GM23338 (cell line): ENCODE measurements at regions not wholly inside any gene's neighbourhood (a gene's known extent, or its start where the extent isn't known, plus 50 kb on each side); places are given as distances from the start of the nearest gene placed in this dataset.

ENCODE experiments used
- ATAC-seq: fragments of 200-7000 bp; cut with Tn5 transposase; 3 replicates; pipeline ENCODE4 v1.9.1; 2020
- DNase-seq: peaks from one replicate; pipeline ENCODE4 v3.0.0-alpha.2; 2015; ENCODE audit warnings: low spot score
- H2AFZ ChIP-seq: fragments of 200-600 bp; sonication (generic); 2 replicates; pipeline ENCODE4 v1.8.0; 2016; ENCODE audit warnings: antibody characterized with exemption, mild to moderate bottlenecking, moderate library complexity
- H3F3A ChIP-seq: fragments of 200-600 bp; sonication (generic); replicated peaks from 2 replicates; pipeline ENCODE4 v1.8.0; 2017; ENCODE audit warnings: antibody characterized with exemption, mixed run types, low read depth
- H3K27ac ChIP-seq: fragments of 200-600 bp; sonication (generic); 2 replicates; pipeline ENCODE4 v1.6.1; 2016; ENCODE audit warnings: low read depth
- H3K27me3 ChIP-seq: fragments of 200-600 bp; sonication (generic); 2 replicates; pipeline ENCODE4 v1.8.0; 2016; ENCODE audit warnings: mild to moderate bottlenecking, mixed run types, moderate library complexity; ENCODE audit not compliant: insufficient read depth
- H3K36me3 ChIP-seq: fragments of 200-600 bp; sonication (generic); 2 replicates; pipeline ENCODE4 v1.8.0; 2016; ENCODE audit warnings: mild to moderate bottlenecking; ENCODE audit not compliant: insufficient read depth
- H3K4me1 ChIP-seq: fragments of 200-600 bp; sonication (generic); 2 replicates; pipeline ENCODE4 v1.8.0; 2016; ENCODE audit warnings: mild to moderate bottlenecking, moderate library complexity; ENCODE audit not compliant: insufficient read depth
- H3K4me2 ChIP-seq: fragments of 200-600 bp; sonication (generic); 2 replicates; pipeline ENCODE4 v1.7.1; 2017; ENCODE audit warnings: mixed run types
- H3K4me3 ChIP-seq: fragments of 200-600 bp; sonication (generic); 2 replicates; pipeline ENCODE4 v1.6.1; 2016; ENCODE audit warnings: mixed run types
- H3K79me2 ChIP-seq: fragments of 200-600 bp; sonication (generic); replicated peaks from 2 replicates; pipeline ENCODE4 v1.8.0; 2017; ENCODE audit warnings: mild to moderate bottlenecking; ENCODE audit not compliant: insufficient read depth
- H3K9me2 ChIP-seq: fragments of 200-600 bp; sonication (generic); 2 replicates; pipeline ENCODE4 v1.8.0; 2017; ENCODE audit not compliant: insufficient read depth
- H4K20me1 ChIP-seq: fragments of 200-600 bp; sonication (generic); replicated peaks from 2 replicates; pipeline ENCODE4 v1.8.0; 2017; ENCODE audit warnings: mild to moderate bottlenecking; ENCODE audit not compliant: insufficient read depth
- H3K27ac Mint-ChIP-seq: 2 replicates; pipeline ENCODE4 v1.8.0; 2020; ENCODE audit warnings: inconsistent platforms, mild to moderate bottlenecking, moderate library complexity, mixed read lengths
- H3K27me3 Mint-ChIP-seq: 3 replicates; pipeline ENCODE4 v1.8.0; 2022; ENCODE audit warnings: low read depth, mild to moderate bottlenecking, moderate library complexity, mixed read lengths, inconsistent platforms; ENCODE audit not compliant: insufficient read depth, poor library complexity
- H3K36me3 Mint-ChIP-seq: 3 replicates; pipeline ENCODE4 v1.8.0; 2021; ENCODE audit warnings: low read depth, mild to moderate bottlenecking, inconsistent platforms, moderate library complexity, mixed read lengths
- H3K4me1 Mint-ChIP-seq: 3 replicates; pipeline ENCODE4 v1.8.0; 2020; ENCODE audit warnings: mild to moderate bottlenecking, inconsistent platforms, mixed read lengths
- H3K4me3 Mint-ChIP-seq: 3 replicates; pipeline ENCODE4 v1.8.0; 2021; ENCODE audit warnings: moderate library complexity, mild to moderate bottlenecking, inconsistent platforms, mixed read lengths
- H3K9me3 Mint-ChIP-seq: 3 replicates; pipeline ENCODE4 v1.8.0; 2020; ENCODE audit warnings: moderate library complexity, mild to moderate bottlenecking, inconsistent platforms, mixed read lengths
- CREB1 ChIP-seq: fragments of 250-450 bp; sonication (Bioruptor Pico); IDR thresholded peaks from 2 replicates; pipeline ENCODE4 v1.5.0; 2020; ENCODE audit warnings: low read depth, mild to moderate bottlenecking, moderate library complexity
- EZH2 ChIP-seq: fragments of 200-600 bp; sonication (generic); IDR thresholded peaks from one replicate; pipeline ENCODE4 v1.8.0; 2017; ENCODE audit warnings: antibody characterized with exemption, mild to moderate bottlenecking, low read depth; ENCODE audit not compliant: unreplicated experiment
- EZH2phosphoT487 ChIP-seq: fragments of 200-600 bp; sonication (generic); IDR thresholded peaks from one replicate; pipeline ENCODE4 v1.8.1; 2018; ENCODE audit warnings: antibody characterized with exemption; ENCODE audit not compliant: unreplicated experiment
- JUNB ChIP-seq: IDR thresholded peaks from one replicate; pipeline ENCODE4 v1.6.1; 2016; ENCODE audit warnings: antibody characterized with exemption; ENCODE audit not compliant: unreplicated experiment
- POLR2AphosphoS5 ChIP-seq: IDR thresholded peaks from 2 replicates; pipeline ENCODE4 v1.6.1; 2016; ENCODE audit warnings: antibody characterized with exemption, low read depth
- STAT1 ChIP-seq: IDR thresholded peaks from one replicate; pipeline ENCODE4 v1.6.1; 2016; ENCODE audit warnings: antibody characterized with exemption; ENCODE audit not compliant: unreplicated experiment
- ZNF331 ChIP-seq: fragments of 250-450 bp; sonication (Bioruptor Pico); IDR thresholded peaks from 2 replicates; pipeline ENCODE4 v1.5.0; 2020; ENCODE audit warnings: low read depth, mild to moderate bottlenecking, moderate library complexity
- TF ChIP-seq, protein P1 (sequence below): IDR thresholded peaks from 2 replicates; pipeline ENCODE4 v1.6.1; 2016; ENCODE audit warnings: antibody characterized with exemption
- TF ChIP-seq, protein P2 (sequence below): IDR thresholded peaks from one replicate; pipeline ENCODE4 v1.6.1; 2018; ENCODE audit warnings: antibody characterized with exemption; ENCODE audit not compliant: unreplicated experiment
- TF ChIP-seq, protein P3 (sequence below), 2 experiments: fragments of 200-600 bp in 1 of 2; sonication (generic) in 1 of 2; conservative IDR thresholded peaks; 2 replicates each; pipeline versions ENCODE4 v1.5.1 to v1.6.1; 2016 to 2017; ENCODE audit warnings: antibody characterized with exemption in 2 of 2, low read depth in 2 of 2, mild to moderate bottlenecking in 2 of 2, moderate library complexity in 1 of 2
- TF ChIP-seq, protein P4 (sequence below): fragments of 250-450 bp; sonication (Bioruptor Pico); IDR thresholded peaks from 2 replicates; pipeline ENCODE4 v1.5.0; 2020; ENCODE audit warnings: mild to moderate bottlenecking, moderate library complexity

DNA sequence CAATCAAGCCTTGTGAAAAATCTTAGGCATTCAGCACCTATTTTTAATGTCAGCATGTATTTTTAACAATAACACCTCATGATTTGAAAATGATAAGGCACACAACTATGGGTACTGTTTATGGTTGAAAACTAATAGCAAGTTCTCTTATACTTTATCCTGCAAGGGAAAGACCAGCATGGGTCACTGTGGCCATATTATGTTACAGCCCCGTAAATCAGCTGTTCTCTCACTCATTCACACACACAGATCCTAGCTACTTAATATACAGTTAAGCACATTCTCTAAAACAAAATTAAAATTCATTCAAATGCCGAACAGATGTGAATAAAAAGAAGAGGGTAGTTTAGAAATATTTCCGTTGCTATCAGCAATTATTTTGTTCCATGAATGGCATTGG is 224.4 kb downstream of the OGFRL1 start:
- no peaks in the 10 kb centered on the region for H3K36me3 Mint-ChIP-seq

More for the DNA sequence above, 224.4 kb downstream of the OGFRL1 start:
- Histone ChIP-seq H3F3A (no peaks in the 10 kb centered on the region), H3K4me1 (no peaks in the 10 kb centered on the region), H3K27ac (no peak overlapping the region), H2AFZ (no peak overlapping the region), H4K20me1 (no peaks in the 10 kb centered on the region), H3K4me2 (no peak overlapping the region), H3K79me2 (no peaks in the 10 kb centered on the region), H3K36me3 (no peaks in the 10 kb centered on the region), H3K4me3 (no peak overlapping the region), H3K9me2 (no peaks in the 10 kb centered on the region), H3K27me3 (no peaks in the 10 kb centered on the region)
- Mint-ChIP-seq H3K4me1 (peaks cover 4% of the 10 kb centered on the region; the same call in 2 of the 3 replicates), H3K27me3 (no peaks in the 10 kb centered on the region), H3K27ac (no peak overlapping the region), H3K9me3 (no peaks in the 10 kb centered on the region), H3K4me3 (no peak overlapping the region)
- TF ChIP-seq EZH2 (no peak), POLR2AphosphoS5 (no peak), STAT1 (no peak), CREB1 (CRISPR knock-in tag) (no peak), ZNF331 (CRISPR knock-in tag) (no peak), EZH2phosphoT487 (no peak), JUNB (no peak)
- TF ChIP-seq, protein P1, sequence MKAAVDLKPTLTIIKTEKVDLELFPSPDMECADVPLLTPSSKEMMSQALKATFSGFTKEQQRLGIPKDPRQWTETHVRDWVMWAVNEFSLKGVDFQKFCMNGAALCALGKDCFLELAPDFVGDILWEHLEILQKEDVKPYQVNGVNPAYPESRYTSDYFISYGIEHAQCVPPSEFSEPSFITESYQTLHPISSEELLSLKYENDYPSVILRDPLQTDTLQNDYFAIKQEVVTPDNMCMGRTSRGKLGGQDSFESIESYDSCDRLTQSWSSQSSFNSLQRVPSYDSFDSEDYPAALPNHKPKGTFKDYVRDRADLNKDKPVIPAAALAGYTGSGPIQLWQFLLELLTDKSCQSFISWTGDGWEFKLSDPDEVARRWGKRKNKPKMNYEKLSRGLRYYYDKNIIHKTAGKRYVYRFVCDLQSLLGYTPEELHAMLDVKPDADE = no peak
- TF ChIP-seq, protein P2, sequence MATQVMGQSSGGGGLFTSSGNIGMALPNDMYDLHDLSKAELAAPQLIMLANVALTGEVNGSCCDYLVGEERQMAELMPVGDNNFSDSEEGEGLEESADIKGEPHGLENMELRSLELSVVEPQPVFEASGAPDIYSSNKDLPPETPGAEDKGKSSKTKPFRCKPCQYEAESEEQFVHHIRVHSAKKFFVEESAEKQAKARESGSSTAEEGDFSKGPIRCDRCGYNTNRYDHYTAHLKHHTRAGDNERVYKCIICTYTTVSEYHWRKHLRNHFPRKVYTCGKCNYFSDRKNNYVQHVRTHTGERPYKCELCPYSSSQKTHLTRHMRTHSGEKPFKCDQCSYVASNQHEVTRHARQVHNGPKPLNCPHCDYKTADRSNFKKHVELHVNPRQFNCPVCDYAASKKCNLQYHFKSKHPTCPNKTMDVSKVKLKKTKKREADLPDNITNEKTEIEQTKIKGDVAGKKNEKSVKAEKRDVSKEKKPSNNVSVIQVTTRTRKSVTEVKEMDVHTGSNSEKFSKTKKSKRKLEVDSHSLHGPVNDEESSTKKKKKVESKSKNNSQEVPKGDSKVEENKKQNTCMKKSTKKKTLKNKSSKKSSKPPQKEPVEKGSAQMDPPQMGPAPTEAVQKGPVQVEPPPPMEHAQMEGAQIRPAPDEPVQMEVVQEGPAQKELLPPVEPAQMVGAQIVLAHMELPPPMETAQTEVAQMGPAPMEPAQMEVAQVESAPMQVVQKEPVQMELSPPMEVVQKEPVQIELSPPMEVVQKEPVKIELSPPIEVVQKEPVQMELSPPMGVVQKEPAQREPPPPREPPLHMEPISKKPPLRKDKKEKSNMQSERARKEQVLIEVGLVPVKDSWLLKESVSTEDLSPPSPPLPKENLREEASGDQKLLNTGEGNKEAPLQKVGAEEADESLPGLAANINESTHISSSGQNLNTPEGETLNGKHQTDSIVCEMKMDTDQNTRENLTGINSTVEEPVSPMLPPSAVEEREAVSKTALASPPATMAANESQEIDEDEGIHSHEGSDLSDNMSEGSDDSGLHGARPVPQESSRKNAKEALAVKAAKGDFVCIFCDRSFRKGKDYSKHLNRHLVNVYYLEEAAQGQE = no peak
- TF ChIP-seq, protein P3, sequence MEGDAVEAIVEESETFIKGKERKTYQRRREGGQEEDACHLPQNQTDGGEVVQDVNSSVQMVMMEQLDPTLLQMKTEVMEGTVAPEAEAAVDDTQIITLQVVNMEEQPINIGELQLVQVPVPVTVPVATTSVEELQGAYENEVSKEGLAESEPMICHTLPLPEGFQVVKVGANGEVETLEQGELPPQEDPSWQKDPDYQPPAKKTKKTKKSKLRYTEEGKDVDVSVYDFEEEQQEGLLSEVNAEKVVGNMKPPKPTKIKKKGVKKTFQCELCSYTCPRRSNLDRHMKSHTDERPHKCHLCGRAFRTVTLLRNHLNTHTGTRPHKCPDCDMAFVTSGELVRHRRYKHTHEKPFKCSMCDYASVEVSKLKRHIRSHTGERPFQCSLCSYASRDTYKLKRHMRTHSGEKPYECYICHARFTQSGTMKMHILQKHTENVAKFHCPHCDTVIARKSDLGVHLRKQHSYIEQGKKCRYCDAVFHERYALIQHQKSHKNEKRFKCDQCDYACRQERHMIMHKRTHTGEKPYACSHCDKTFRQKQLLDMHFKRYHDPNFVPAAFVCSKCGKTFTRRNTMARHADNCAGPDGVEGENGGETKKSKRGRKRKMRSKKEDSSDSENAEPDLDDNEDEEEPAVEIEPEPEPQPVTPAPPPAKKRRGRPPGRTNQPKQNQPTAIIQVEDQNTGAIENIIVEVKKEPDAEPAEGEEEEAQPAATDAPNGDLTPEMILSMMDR (conservative IDR thresholded peaks at IDR 0.05; ENCODE audit: low read depth in 2 of 2) = no peak
- TF ChIP-seq, protein P4, sequence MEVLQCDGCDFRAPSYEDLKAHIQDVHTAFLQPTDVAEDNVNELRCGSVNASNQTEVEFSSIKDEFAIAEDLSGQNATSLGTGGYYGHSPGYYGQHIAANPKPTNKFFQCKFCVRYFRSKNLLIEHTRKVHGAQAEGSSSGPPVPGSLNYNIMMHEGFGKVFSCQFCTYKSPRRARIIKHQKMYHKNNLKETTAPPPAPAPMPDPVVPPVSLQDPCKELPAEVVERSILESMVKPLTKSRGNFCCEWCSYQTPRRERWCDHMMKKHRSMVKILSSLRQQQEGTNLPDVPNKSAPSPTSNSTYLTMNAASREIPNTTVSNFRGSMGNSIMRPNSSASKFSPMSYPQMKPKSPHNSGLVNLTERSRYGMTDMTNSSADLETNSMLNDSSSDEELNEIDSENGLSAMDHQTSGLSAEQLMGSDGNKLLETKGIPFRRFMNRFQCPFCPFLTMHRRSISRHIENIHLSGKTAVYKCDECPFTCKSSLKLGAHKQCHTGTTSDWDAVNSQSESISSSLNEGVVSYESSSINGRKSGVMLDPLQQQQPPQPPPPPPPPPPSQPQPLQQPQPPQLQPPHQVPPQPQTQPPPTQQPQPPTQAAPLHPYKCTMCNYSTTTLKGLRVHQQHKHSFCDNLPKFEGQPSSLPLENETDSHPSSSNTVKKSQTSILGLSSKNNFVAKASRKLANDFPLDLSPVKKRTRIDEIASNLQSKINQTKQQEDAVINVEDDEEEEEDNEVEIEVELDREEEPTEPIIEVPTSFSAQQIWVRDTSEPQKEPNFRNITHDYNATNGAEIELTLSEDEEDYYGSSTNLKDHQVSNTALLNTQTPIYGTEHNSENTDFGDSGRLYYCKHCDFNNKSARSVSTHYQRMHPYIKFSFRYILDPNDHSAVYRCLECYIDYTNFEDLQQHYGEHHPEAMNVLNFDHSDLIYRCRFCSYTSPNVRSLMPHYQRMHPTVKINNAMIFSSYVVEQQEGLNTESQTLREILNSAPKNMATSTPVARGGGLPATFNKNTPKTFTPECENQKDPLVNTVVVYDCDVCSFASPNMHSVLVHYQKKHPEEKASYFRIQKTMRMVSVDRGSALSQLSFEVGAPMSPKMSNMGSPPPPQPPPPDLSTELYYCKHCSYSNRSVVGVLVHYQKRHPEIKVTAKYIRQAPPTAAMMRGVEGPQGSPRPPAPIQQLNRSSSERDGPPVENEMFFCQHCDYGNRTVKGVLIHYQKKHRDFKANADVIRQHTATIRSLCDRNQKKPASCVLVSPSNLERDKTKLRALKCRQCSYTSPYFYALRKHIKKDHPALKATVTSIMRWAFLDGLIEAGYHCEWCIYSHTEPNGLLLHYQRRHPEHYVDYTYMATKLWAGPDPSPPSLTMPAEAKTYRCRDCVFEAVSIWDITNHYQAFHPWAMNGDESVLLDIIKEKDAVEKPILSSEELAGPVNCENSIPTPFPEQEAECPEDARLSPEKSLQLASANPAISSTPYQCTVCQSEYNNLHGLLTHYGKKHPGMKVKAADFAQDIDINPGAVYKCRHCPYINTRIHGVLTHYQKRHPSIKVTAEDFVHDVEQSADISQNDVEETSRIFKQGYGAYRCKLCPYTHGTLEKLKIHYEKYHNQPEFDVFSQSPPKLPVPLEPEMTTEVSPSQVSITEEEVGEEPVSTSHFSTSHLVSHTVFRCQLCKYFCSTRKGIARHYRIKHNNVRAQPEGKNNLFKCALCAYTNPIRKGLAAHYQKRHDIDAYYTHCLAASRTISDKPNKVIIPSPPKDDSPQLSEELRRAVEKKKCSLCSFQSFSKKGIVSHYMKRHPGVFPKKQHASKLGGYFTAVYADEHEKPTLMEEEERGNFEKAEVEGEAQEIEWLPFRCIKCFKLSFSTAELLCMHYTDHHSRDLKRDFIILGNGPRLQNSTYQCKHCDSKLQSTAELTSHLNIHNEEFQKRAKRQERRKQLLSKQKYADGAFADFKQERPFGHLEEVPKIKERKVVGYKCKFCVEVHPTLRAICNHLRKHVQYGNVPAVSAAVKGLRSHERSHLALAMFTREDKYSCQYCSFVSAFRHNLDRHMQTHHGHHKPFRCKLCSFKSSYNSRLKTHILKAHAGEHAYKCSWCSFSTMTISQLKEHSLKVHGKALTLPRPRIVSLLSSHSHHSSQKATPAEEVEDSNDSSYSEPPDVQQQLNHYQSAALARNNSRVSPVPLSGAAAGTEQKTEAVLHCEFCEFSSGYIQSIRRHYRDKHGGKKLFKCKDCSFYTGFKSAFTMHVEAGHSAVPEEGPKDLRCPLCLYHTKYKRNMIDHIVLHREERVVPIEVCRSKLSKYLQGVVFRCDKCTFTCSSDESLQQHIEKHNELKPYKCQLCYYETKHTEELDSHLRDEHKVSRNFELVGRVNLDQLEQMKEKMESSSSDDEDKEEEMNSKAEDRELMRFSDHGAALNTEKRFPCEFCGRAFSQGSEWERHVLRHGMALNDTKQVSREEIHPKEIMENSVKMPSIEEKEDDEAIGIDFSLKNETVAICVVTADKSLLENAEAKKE (CRISPR knock-in tag) = no peak
- ATAC-seq (no peak), DNase-seq (no peak)
